ENCODE measurements at regions not wholly inside any gene's neighbourhood (a gene's known extent, or its start where the extent isn't known, plus 50 kb on each side); places are given as distances from the start of the nearest gene placed in this dataset.

DNA sequence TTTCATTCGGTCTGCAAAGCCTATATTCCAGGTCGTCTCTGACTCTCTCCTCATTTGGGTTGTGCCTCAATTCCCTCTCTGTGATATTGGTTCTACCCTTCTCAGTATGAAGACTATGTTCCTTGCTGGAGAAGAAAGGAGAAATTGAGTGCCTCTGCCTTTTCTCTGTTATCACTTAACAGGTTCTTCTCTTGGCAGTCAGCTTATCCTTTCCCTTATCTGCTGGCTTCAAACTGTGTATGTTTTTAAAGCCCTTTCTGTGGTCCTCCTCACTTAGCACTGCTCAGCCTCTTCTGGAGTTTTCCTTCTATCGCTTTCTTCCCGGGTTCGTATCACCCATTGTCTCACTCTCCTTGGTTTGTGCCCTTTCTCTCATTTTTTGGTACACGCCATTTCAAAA, 65.3 kb upstream of the FSTL1 start:
- H2BK120ac ChIP-seq (ENCODE audit: low read depth, low read length): no peak overlapping the region
- no peak overlapping the region for H2BK20ac ChIP-seq (ENCODE audit: low read depth, low read length)
- no peak overlapping the region for H2AFZ ChIP-seq (replicated peaks; ENCODE audit: low read length, poor library complexity)
- H4K8ac ChIP-seq (ENCODE audit: low read depth in 2 of 2, low read length in 2 of 2): no peak overlapping the region
- dilution Hi-C loops (cut with HindIII; ENCODE audit: low sequenced_read_pairs, unreplicated experiment) (no loop called here), in situ Hi-C loops (cut with MboI; ENCODE audit: low sequenced_read_pairs) (no loop called here), intact Hi-C loops (cut with micrococcal nuclease) (no loop called here)
- no peak overlapping the region for H3K18ac ChIP-seq (ENCODE audit: low read depth, low read length)
- no peaks in the 10 kb centered on the region for H3K9me3 ChIP-seq (ENCODE audit: control insufficient read depth, insufficient read depth, low read length)
- H2AK9ac ChIP-seq (replicated peaks; ENCODE audit: low read depth, low read length, poor library complexity): no peak overlapping the region
- no peaks in the 10 kb centered on the region for H3K79me1 ChIP-seq (ENCODE audit: low read depth in 1 of 2, low read length in 2 of 2)
- ChIA-PET CTCF (no interaction called here), POLR2A (ENCODE audit: unreplicated experiment) (no interaction called here)
- TF ChIP-seq, protein P1, sequence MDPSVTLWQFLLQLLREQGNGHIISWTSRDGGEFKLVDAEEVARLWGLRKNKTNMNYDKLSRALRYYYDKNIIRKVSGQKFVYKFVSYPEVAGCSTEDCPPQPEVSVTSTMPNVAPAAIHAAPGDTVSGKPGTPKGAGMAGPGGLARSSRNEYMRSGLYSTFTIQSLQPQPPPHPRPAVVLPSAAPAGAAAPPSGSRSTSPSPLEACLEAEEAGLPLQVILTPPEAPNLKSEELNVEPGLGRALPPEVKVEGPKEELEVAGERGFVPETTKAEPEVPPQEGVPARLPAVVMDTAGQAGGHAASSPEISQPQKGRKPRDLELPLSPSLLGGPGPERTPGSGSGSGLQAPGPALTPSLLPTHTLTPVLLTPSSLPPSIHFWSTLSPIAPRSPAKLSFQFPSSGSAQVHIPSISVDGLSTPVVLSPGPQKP (IDR thresholded peaks at IDR 0.05; ENCODE audit: borderline replicate concordance, low read depth, low read length): no peak
- TF ChIP-seq RAD21 (IDR thresholded peaks at IDR 0.05; ENCODE audit: low read length) (no peak), MAZ (IDR thresholded peaks at IDR 0.05; ENCODE audit: borderline replicate concordance, low read depth, low read length) (no peak), NFE2L2 (IDR thresholded peaks at IDR 0.05; ENCODE audit: low read depth, low read length) (no peak), CEBPB (IDR thresholded peaks at IDR 0.05; ENCODE audit: low read depth, low read length) (no peak), POLR2A (IDR thresholded peaks at IDR 0.05; ENCODE audit: low read depth, low read length) (no peak), USF2 (IDR thresholded peaks at IDR 0.05; ENCODE audit: low read depth, low read length) (no peak), BHLHE40 (IDR thresholded peaks at IDR 0.05; ENCODE audit: low read depth, low read length) (no peak), RFX5 (IDR thresholded peaks at IDR 0.05; ENCODE audit: low read depth, low read length) (no peak), MXI1 (IDR thresholded peaks at IDR 0.05; ENCODE audit: borderline replicate concordance, low read depth, low read length) (no peak), SMC3 (IDR thresholded peaks at IDR 0.05; ENCODE audit: low read depth, low read length) (no peak), FOS (IDR thresholded peaks at IDR 0.05; ENCODE audit: low read depth, low read length) (no peak), MAFK (IDR thresholded peaks at IDR 0.05; ENCODE audit: low read depth, low read length) (no peak), RCOR1 (IDR thresholded peaks at IDR 0.05; ENCODE audit: insufficient replicate concordance, low read length) (no peak), CHD1 (IDR thresholded peaks at IDR 0.05; ENCODE audit: low read depth, low read length) (no peak)
- TF ChIP-seq, protein P2, sequence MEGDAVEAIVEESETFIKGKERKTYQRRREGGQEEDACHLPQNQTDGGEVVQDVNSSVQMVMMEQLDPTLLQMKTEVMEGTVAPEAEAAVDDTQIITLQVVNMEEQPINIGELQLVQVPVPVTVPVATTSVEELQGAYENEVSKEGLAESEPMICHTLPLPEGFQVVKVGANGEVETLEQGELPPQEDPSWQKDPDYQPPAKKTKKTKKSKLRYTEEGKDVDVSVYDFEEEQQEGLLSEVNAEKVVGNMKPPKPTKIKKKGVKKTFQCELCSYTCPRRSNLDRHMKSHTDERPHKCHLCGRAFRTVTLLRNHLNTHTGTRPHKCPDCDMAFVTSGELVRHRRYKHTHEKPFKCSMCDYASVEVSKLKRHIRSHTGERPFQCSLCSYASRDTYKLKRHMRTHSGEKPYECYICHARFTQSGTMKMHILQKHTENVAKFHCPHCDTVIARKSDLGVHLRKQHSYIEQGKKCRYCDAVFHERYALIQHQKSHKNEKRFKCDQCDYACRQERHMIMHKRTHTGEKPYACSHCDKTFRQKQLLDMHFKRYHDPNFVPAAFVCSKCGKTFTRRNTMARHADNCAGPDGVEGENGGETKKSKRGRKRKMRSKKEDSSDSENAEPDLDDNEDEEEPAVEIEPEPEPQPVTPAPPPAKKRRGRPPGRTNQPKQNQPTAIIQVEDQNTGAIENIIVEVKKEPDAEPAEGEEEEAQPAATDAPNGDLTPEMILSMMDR (conservative IDR thresholded peaks at IDR 0.05; ENCODE audit: low read depth, low read length): no peak
- no peak overlapping the region for H4K5ac ChIP-seq (ENCODE audit: low read depth, low read length)
- H3K4me2 ChIP-seq (ENCODE audit: low read depth, low read length): no peak overlapping the region
- H3K4me3 ChIP-seq (ENCODE audit: insufficient read depth, low read depth, low read length): no peak overlapping the region
- H3K4me1 ChIP-seq (ENCODE audit: control insufficient read depth, insufficient read depth, low read length): no peaks in the 10 kb centered on the region
- H2AK5ac ChIP-seq (ENCODE audit: low read depth, low read length): no peak overlapping the region
- no peaks in the 10 kb centered on the region for H4K20me1 ChIP-seq (ENCODE audit: insufficient read depth, low read length)
- no peak overlapping the region for H2BK15ac ChIP-seq (ENCODE audit: low read depth, low read length)
- H3K23ac ChIP-seq (ENCODE audit: low read depth, low read length): no peak overlapping the region
- H3K56ac ChIP-seq (ENCODE audit: extremely low read depth, insufficient read depth, low read length): no peak overlapping the region
- no peaks in the 10 kb centered on the region for H3K9me1 ChIP-seq (ENCODE audit: insufficient read depth, low read length)
- 60% methylated on average over 1 of the region's 6 CpGs; no CpG with 5 or more reads in 1 of the 2 experiments for WGBS, 2 experiments (ENCODE audit: extremely low coverage in 2 of 2, insufficient read length in 1 of 2)
- H3K4ac ChIP-seq (ENCODE audit: low read depth, low read length): no peak overlapping the region
- H3K9ac ChIP-seq (ENCODE audit: low read depth, low read length): no peak overlapping the region
- H3K36me3 ChIP-seq (ENCODE audit: control insufficient read depth, insufficient read depth, low read length): no peaks in the 10 kb centered on the region
- H3K14ac ChIP-seq (replicated peaks; ENCODE audit: low read depth, low read length): no peak overlapping the region
- peaks cover 8% of the 10 kb centered on the region for H3K27me3 ChIP-seq (ENCODE audit: control insufficient read depth, insufficient read depth, low read length)
- DNase-seq: no peak
- H3K27ac ChIP-seq (ENCODE audit: insufficient read depth, low read length): no peak overlapping the region
- ATAC-seq (ENCODE audit: low read depth): no peak
- H2BK5ac ChIP-seq (ENCODE audit: low read depth, low read length, poor library complexity, severe bottlenecking): no peak overlapping the region
- no peak overlapping the region for H4K91ac ChIP-seq (ENCODE audit: insufficient read depth, low read depth, low read length)
- no TSS peak for BruUV-seq (replicated peaks)

All from IMR-90 (cell line).